Heart left ventricle (tissue), 16 donors: ENCODE measurements at regions not wholly inside any gene's neighbourhood (a gene's known extent, or its start where the extent isn't known, plus 50 kb on each side); places are given as distances from the start of the nearest gene placed in this dataset.

Experiments
- ATAC-seq, 4 donors: fragments of 200-7000 bp; cut with Tn5 transposase; one replicate each; pipeline ENCODE4 v1.9.1; 2020 to 2022; ENCODE audit warnings: moderate library complexity in 4 of 4, mild to moderate bottlenecking in 3 of 4, moderate number of reproducible peaks in 1 of 4
- DNase-seq, 5 donors: peaks; one replicate each; pipeline ENCODE4 v3.0.0-alpha.2; 2020
- H3K27ac ChIP-seq, 12 donors: fragments of 200-600 bp; sonication (generic) in 4 of 12; one replicate each; pipeline versions ENCODE4 v1.5.0 to v1.8.0; 2016 to 2022; ENCODE audit warnings: mild to moderate bottlenecking in 2 of 12
- H3K27me3 ChIP-seq, 9 donors: fragments of 200-600 bp; sonication (generic) in 2 of 9; one replicate each; pipeline versions ENCODE4 v1.5.1 to v1.8.0; 2016 to 2022; ENCODE audit warnings: mild to moderate bottlenecking in 3 of 9
- H3K36me3 ChIP-seq, 9 donors: fragments of 200-600 bp; sonication (generic) in 2 of 9; one replicate each; pipeline versions ENCODE4 v1.5.0 to v1.8.0; 2018 to 2022; ENCODE audit warnings: mild to moderate bottlenecking in 2 of 9
- H3K4me1 ChIP-seq, 12 donors: fragments of 200-600 bp; sonication (generic) in 4 of 12; one replicate each; pipeline versions ENCODE4 v1.5.0 to v1.8.0; 2016 to 2022; ENCODE audit warnings: mild to moderate bottlenecking in 3 of 12
- H3K4me3 ChIP-seq, 12 donors: fragments of 200-600 bp; sonication (generic) in 4 of 12; one replicate each; pipeline versions ENCODE4 v1.5.0 to v1.8.0; 2017 to 2022; ENCODE audit warnings: mild to moderate bottlenecking in 9 of 12, moderate library complexity in 4 of 12
- H3K9me3 ChIP-seq, 12 donors: fragments of 200-600 bp; sonication (generic) in 4 of 12; one replicate each; pipeline versions ENCODE4 v1.5.0 to v1.8.0; 2016 to 2022; ENCODE audit warnings: mild to moderate bottlenecking in 1 of 12
- POLR2A ChIP-seq, 2 donors: fragments of 450-650 bp; IDR thresholded peaks; one replicate each; pipeline ENCODE4 v1.6.1; 2017; ENCODE audit warnings: antibody characterized with exemption in 2 of 2, mild to moderate bottlenecking in 2 of 2, moderate library complexity in 2 of 2
- WGBS, 4 donors: extraction: QIAGEN DNeasy Blood & Tissue Kit in 2 of 4; methylation state at CpG; one replicate each; pipeline versions ENCODE4 v1.1.5 to v1.1.7; 2013 to 2018; 5-methylcytosine and 5-hydroxymethylcytosine counted together
- intact Hi-C, 10 donors: fragments of 100-400 bp; cut with DNase I; formaldehyde crosslinking; loops; one replicate each; pipeline versions ENCODE4 v1.11.1 to v1.14.2; 2022
- TF ChIP-seq, protein P1 (sequence below), 12 donors: fragments of 200-600 bp; sonication (generic) in 4 of 12; IDR thresholded peaks; one replicate each; pipeline versions ENCODE4 v1.5.0 to v1.8.0; 2018 to 2022; ENCODE audit warnings: antibody characterized with exemption in 12 of 12, mild to moderate bottlenecking in 5 of 12
- donor health status: ischemic (EF 13 %, LVEDD 7.1; RV severe dilation, severe dysfunction).
- donor health status: healthy with polysubstance abuse.
- donor health status: DM: no; HTN: yes; CAD: no.
- donor health status: DM: no; HTN: no; CAD: no.
- donor health status: ischemic (EF 25% LVEDD 6.9; RV normal size, moderate dysfunction).
- donor health status: ischemic (EF 25% LVEDD 5.7; RV mildly dilated, moderate dysfunction).
- donor health status: healthy.
- donor health status: DM: yes; HTN: yes; CAD: no.
- donor health status: ischemic (EF 35%, LVEDD 5.7; RV mildly dilated, moderate dysfunction).
- donor health status: nonischemic (EF 11% LVEDD 7.7; RV severe dilation, severe dysfunction).
- donor health status: DM: yes; HTN: yes; CAD: no.
- donor health status: PGD.
- donor health status: ischemic (EF 29% LVEDD 5.4; RV normal size, mild dysfunction).
- donor health status: nonischemic (EF 23%, LVEDD 6.1; RV moderate dilation, normal function).

DNA sequence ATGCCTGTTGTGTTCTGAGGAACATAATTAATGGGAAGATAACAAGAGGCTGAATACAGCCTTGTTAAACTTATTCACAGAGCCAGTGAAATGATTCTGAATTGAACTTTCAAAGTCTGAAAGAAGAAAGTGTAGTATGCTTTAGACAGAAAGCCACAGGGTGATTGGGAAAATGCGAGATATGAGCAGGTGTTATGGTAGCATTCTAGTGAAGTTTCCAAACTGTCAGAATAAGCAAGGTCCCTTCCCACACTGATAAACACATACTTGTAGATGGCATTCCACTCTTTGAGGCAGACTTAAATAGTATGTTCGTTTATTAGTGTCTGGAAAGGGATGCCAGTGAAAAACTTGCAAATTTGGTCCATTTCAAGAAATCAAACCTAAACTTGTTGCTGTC is 70.5 kb upstream of the ITPRID2 start:
- intact Hi-C loops = no loop called here
- DNase-seq (no peak), ATAC-seq (no peak)
- Histone ChIP-seq H3K27ac (no peak overlapping the region), H3K27me3 (no peaks in the 10 kb centered on the region), H3K4me1 (no peaks in the 10 kb centered on the region), H3K36me3 (no peaks in the 10 kb centered on the region), H3K9me3 (no peaks in the 10 kb centered on the region), H3K4me3 (no peak overlapping the region)
- TF ChIP-seq, protein P1, sequence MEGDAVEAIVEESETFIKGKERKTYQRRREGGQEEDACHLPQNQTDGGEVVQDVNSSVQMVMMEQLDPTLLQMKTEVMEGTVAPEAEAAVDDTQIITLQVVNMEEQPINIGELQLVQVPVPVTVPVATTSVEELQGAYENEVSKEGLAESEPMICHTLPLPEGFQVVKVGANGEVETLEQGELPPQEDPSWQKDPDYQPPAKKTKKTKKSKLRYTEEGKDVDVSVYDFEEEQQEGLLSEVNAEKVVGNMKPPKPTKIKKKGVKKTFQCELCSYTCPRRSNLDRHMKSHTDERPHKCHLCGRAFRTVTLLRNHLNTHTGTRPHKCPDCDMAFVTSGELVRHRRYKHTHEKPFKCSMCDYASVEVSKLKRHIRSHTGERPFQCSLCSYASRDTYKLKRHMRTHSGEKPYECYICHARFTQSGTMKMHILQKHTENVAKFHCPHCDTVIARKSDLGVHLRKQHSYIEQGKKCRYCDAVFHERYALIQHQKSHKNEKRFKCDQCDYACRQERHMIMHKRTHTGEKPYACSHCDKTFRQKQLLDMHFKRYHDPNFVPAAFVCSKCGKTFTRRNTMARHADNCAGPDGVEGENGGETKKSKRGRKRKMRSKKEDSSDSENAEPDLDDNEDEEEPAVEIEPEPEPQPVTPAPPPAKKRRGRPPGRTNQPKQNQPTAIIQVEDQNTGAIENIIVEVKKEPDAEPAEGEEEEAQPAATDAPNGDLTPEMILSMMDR (IDR thresholded peaks at IDR 0.05) = no peak
- TF ChIP-seq POLR2A (IDR thresholded peaks at IDR 0.05) = no peak
- WGBS, 4 donors = 72 to 79% (median 74%) methylated on average over 2 of the region's 2 CpGs

DNA sequence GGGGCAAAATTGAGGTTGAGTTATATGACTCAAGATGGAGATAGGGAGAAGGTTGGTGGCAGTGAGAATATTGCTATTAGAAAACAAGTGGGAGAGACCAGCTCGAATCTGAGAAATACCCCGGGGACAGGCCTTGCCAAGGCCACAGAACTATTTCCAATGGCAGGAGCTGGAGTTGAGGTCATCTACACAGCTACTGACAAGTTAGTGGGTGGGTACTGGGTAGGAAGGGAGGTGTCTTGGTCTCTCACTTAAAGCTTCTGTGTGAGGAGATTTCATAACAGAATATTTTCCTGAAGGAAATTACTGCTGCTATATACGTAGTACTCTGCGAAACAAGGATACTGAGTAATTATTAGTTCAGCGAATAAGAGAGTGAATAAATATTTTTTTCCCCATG is 69.4 kb upstream of the ITPRID2 start:
- WGBS, 4 donors = 69 to 82% (median 73%) methylated on average over 5 of the region's 5 CpGs
- ATAC-seq = no peak
- intact Hi-C loops = no loop called here

DNA sequence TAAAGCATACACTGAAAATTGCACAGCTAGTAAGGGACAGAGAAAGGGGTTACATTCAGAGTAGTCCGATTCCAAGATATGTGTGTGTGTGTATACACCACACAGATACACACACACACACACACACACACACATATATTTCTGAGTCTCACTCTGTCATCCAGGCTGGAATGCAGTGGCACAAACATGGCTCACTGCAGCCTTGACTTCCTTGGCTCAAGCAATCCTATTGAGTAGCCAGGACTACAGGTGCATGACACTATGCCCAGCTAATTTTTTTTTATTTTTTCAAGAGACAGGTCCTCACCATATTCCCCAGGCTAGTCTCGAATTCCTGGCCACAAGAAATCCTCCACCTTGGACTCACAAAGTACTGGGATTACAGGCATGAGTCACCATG is 68.1 kb upstream of the ITPRID2 start:
- Histone ChIP-seq H3K27me3 (no peaks in the 10 kb centered on the region), H3K36me3 (no peaks in the 10 kb centered on the region), H3K27ac (no peak overlapping the region), H3K4me3 (no peak overlapping the region), H3K4me1 (no peaks in the 10 kb centered on the region), H3K9me3 (no peaks in the 10 kb centered on the region)
- DNase-seq (no peak), ATAC-seq (no peak)
- no peak for TF ChIP-seq POLR2A (IDR thresholded peaks at IDR 0.05)
- TF ChIP-seq, protein P1 (IDR thresholded peaks at IDR 0.05) = no peak
- intact Hi-C loops = no loop called here
- 82 to 92% (median 88%) methylated on average over 2 of the region's 2 CpGs for WGBS, 4 donors

More for the DNA sequence above, 69.4 kb upstream of the ITPRID2 start:
- H3K27ac ChIP-seq = no peak overlapping the region
- H3K9me3 ChIP-seq = no peaks in the 10 kb centered on the region
- H3K27me3 ChIP-seq = no peaks in the 10 kb centered on the region
- H3K4me1 ChIP-seq = no peaks in the 10 kb centered on the region
- DNase-seq = no peak
- TF ChIP-seq, protein P1 (IDR thresholded peaks at IDR 0.05) = no peak
- no peak for TF ChIP-seq POLR2A (IDR thresholded peaks at IDR 0.05)
- no peak overlapping the region for H3K4me3 ChIP-seq
- no peaks in the 10 kb centered on the region for H3K36me3 ChIP-seq

DNA sequence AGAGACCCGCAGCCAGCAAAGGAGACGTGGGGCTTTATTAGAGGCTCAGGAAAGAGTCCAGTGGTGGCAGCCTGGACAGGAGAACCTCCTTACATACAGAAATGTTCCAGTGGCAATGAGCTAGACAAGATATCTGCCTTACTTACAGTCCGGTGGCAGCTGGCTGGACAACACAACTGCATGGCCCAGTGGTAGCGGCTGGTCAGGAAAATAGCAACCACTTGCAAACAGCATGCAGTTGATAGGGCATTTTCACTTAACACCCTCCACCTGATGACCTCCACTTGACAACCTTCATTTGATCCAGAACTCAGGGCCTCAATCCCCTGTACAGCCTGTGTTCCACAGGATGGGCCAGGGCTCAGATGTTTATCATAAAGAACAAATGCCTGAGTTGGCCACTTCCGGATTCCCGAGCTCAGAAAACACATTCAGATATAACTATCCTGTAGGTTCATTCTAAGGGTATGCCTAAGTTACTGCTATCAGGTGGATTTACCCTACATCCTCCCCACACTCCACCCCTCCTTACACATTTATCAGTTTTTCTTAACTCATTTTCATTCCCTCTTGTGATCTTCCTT is 63.3 kb upstream of the ITPRID2 start:
- Histone ChIP-seq H3K27ac (no peak overlapping the region), H3K27me3 (no peaks in the 10 kb centered on the region), H3K9me3 (no peaks in the 10 kb centered on the region), H3K4me3 (no peak overlapping the region), H3K4me1 (no peaks in the 10 kb centered on the region), H3K36me3 (no peaks in the 10 kb centered on the region)
- TF ChIP-seq, protein P1 (IDR thresholded peaks at IDR 0.05) = no peak
- TF ChIP-seq POLR2A (IDR thresholded peaks at IDR 0.05) = no peak
- ATAC-seq (no peak), DNase-seq (no peak)
- intact Hi-C loops = no loop called here
- 87 to 94% (median 88%) methylated on average over 6 of the region's 6 CpGs for WGBS, 4 donors
